NT2/D1 (cell line): ENCODE measurements at regions not wholly inside any gene's neighbourhood (a gene's known extent, or its start where the extent isn't known, plus 50 kb on each side); places are given as distances from the start of the nearest gene placed in this dataset.

Experiments
- SUZ12 ChIP-seq: IDR thresholded peaks from 2 replicates; pipeline ENCODE4 v1.6.1; 2011; ENCODE audit not compliant: insufficient read length, insufficient read depth; ENCODE audit errors: extremely low read depth
- YY1 ChIP-seq: IDR thresholded peaks from 2 replicates; pipeline ENCODE4 v1.6.1; 2011; ENCODE audit not compliant: insufficient read length, insufficient read depth
- ZNF274 ChIP-seq: IDR thresholded peaks from 2 replicates; pipeline ENCODE4 v1.6.1; 2011; ENCODE audit warnings: mild to moderate bottlenecking, low read depth, low read length

DNA sequence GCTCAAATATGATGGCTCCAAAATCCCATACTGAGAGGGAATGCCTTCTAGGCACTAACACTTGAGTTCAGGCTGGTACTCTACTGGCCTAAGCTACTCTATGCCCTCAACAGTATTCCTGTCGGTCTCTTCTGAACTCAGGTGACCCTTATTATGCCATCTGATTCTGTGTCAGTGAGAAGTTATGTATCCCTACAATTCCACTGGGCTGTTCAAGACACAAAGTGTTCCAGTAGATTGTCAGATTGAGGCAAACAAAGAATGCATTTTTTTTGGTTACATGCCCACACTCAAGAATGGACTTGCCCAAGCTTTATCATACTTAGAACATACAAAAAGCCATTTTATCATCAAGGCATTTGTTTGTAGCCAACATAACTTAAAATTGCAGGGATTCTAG, 553.8 kb upstream of the PRMT6 start:
- TF ChIP-seq YY1 (no peak), ZNF274 (no peak), SUZ12 (no peak)
